HG02885 (cell line): ENCODE measurements at regions not wholly inside any gene's neighbourhood (a gene's known extent, or its start where the extent isn't known, plus 50 kb on each side); places are given as distances from the start of the nearest gene placed in this dataset.
"Not testable (repeated sequence)": the region's sequence is repeated elsewhere in the genome, so short reads cannot be mapped to it uniquely, and the experiment has no call there.

ENCODE experiments used
- ATAC-seq: cut with Tn5 transposase; IDR thresholded peaks from one replicate; pipeline ENCODE4 v1.9.1; 2021; ENCODE audit warnings: mild to moderate bottlenecking; ENCODE audit not compliant: unreplicated experiment, poor library complexity

DNA sequence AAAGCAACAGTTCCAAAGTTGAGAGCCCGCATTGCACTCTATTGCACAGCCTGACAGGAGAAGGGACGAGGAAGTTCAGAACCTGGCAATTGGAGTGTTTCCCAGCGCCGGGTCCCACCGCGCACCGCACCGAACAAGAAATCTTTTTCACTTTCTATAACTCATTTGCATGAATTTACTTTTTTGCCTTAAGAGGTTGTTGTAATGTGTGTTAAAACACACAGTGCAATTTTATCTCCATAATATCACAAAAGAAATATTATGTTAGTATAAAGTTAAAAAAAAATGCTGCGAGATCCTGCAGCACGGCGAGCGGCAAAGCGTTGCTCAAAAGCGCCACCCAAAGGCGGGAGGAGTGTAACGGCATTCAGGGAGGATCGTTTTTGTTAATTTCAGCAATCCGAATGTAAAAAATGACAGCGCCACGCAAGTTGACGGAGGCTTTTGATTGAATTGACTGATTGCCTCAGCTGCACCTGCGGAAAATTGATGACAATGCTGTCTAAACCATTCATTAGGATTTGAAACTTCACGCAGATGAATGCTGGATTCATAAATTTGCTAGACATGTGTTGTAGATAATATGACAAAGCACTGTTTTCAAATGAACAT, 303.6 kb upstream of the ZNF507 start:
- no peak for ATAC-seq

- ATAC-seq = no peak
Measured at GRCh38 chr19:32047788-32048187, 297.6 kb upstream of the ZNF507 start.

DNA sequence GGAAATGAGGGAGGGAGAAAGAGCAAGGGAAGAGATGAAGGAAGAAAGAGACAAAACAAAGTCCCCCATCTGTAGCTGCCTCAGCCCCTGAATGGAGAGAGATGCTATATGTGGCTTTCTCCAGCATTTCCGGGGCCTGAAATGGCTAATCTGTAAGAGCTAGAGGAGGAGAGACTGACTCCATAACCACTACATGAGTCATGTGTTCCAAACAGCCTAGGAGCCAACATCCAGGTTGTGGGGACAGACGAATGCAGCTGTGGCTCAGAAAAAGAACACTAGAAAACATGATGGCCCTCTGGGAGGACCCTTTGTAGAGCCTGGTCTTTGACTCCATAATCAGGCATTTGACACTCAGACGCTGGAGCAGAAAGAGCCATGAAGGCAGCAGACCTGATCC, 292.0 kb upstream of the ZNF507 start:
- ATAC-seq = no peak

DNA sequence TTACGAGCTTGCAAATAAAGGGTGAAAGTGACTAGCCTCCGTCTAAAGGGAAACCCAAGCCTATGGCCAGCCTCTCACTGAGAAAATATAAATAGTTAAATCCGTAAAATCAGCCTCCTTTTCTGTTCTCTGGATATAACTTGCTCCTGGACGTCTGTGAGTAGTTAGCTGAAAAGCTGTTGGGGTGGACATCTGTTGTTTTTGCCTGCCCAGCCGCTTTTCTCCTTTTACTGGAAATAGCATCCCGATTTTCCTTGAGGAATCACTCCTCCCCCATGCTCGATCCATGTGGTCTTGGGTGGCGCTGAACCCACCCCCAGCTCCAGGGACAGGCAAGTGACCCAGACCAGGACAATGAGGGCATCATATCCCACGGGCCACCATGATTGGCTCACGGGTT, 291.5 kb upstream of the ZNF507 start:
- ATAC-seq = no peak

DNA sequence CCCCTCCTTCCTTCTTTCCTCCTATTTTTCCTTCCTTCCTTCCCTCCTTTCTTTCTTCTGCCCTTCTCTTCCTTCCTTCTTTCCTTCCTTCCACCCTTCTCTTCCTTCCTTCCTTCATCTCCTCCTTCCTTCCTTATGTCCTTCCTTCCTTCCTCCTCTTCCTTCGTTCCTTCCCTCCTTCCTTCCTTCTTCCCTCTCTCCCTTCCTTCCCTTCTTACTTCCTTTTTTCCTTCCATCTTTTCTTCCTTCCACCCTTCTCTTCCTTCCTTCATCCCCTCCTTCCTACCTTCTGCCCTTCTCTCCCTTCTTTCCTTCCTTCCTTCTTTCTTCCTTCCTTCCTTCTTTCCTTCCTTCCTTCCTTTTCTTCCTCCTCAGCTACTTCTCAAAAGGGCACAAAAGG, 287.3 kb upstream of the ZNF507 start:
- no peak for ATAC-seq

DNA sequence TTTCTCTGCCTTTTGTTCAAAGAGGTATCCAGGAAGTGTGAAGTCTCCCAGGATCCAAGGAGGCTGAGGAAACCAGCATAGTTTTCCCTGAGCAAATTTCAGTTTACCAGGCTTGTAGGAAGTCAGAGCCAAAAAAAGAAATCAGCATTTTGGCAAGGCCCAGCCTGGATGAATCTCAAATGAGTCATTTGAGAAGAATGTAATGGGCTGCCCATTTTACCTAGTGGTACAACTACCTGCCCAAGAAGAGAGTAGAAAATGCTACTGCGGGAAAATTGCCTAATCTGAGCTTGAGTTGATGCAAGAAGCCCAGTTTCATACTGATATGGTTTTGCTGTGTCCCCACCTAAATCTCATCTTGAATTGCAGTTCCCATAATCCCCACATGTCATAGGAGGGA, 284.1 kb upstream of the ZNF507 start:
- ATAC-seq = no peak

- no peak for ATAC-seq
Measured at GRCh38 chr19:32063601-32064000, 281.8 kb upstream of the ZNF507 start.

- no peak for ATAC-seq
Measured at GRCh38 chr19:32066056-32066455, 279.4 kb upstream of the ZNF507 start.

DNA sequence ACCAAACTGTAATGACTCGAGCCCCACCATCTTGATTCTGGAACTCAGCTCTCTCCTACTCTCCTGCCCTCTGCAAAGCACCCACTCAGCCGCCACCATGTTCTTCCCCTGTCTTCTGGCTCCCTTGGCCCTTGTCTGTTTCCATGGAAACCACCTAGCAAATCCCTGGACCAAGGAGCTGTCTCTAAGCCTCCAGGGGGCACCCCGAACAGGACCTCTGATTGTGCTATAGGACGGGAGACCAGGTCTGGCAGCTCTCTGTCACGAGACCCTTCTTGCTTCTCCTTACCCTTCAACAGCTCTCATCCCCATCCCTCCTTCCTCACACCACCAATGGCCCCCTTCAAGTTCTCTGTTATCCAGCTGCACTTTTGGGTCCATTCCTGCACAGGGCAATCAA, 277.7 kb upstream of the ZNF507 start:
- no peak for ATAC-seq

DNA sequence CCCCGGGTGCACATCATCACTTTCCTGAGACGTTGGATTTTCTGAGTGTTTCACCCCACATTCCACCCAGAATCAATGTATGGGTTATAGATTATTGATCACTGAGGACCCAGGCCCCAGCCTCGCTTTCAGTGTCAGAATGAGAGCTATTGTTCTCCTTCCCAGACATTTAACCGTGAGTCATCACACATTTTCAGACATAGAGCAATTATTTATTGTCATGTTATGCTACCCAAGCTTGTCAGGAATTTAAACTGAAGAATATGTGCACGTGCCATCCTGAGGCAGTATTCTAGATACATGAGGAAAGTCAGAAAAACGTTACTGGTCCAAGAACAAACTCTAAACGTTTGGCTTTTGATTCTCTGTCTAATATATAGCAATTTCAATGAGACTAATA, 276.6 kb upstream of the ZNF507 start:
- ATAC-seq = no peak

DNA sequence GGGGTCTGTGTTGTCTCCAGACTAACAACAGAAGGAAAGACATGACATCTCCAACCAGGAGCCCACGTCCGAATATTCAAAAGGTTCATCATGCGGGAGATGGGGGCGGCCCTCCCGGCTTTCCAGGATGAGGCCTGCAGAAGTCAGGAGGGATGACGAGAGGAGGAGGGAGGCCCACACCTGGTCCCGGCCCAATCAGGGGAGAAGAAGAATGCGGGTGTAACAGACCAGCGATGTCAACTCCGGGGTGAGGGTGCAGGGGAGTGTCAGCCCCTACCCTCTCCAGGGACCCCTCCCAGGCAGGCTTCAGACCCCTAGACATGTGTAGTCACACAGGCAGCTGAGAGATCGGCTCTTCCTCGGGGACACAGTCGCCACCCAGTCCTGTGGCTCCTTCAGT, 275.3 kb upstream of the ZNF507 start:
- ATAC-seq = no peak

- ATAC-seq = no peak
Measured at GRCh38 chr19:32082028-32082427, 263.4 kb upstream of the ZNF507 start.

- not testable (repeated sequence) for ATAC-seq
Measured at GRCh38 chr19:32084756-32085363, 260.6 kb upstream of the ZNF507 start.

DNA sequence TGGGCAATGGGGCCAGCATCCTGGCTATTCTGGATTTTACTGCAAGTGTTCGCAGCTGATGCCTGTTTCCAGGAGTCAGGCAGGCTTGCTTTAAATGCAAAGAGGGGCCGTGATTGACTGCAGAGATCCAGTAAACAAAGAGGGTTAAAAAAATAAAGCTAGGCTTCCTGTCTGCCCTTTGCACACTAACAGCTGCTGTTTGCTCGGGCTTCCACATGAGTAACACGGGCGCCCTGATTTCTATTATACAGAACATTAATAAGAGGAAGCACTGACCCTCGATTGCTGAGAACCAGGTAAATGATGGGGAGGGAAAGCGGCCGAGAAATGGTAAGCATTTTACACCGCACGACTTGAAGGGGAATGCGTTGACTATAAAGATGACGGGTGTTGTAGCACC, 254.2 kb upstream of the ZNF507 start:
- ATAC-seq = no peak

- ATAC-seq = no peak
Measured at GRCh38 chr19:32097011-32097410, 248.4 kb upstream of the ZNF507 start.

DNA sequence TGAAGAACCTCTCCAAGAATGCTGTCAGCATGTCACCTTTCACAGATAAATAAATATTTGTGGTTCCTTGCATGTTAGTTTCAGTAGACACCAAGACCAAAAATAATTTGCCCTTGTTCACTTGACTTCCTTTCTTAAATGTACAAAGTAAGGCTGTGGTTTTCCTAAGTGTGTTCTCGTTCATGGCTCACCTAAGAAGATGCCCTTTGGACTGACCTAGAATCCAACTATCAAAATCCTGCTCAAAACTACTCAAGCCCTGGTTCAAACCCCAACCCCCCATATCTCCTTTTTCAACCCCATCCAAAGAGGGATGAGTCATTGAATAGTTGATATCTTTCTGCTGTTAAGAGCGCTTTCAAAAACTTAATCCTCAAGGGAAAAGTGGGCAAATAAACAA, 247.8 kb upstream of the ZNF507 start:
- ATAC-seq = no peak

DNA sequence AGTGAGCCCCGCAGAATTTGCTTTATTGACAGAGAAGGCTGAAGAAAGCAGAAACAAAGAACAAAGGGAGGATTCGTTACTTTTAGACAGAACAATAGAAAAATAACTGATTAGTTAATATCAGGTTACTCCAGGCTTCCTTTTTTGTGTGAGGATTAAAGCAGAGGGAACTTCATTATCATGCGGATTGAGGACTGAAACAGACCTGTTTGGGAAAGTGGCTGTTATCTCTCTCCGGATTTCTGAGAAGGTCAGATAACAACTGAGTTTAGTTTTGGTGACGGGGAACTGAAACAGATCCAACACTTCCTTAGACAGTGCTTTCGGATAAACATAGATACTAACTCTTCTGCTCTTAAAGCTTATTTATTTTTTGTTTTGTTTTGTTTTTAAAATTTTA, 246.4 kb upstream of the ZNF507 start:
- ATAC-seq = no peak

- no peak for ATAC-seq
Measured at GRCh38 chr19:32101206-32101605, 244.2 kb upstream of the ZNF507 start.

DNA sequence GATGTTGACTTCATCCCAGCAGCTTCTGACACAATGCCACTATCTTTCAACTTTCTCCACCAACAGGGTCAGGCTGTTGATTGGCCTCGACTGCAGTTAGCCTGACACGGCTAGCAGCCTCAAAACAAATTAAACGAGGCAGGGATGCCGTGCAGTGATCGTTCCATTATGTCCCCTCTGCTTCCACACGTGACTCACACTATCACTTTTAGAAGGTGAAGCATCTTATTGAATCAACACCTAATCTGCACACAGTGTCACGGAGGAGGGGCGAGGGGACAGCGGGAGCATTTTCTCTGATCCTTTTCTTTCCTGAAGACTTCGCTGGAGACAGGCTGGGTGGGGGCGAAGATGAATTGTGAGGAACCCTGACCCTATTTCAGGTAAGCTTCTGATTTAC, 241.9 kb upstream of the ZNF507 start:
- ATAC-seq = no peak

GRCh38 chr19:32104153-32104849, 241.1 kb upstream of the ZNF507 start:
- ATAC-seq = no peak

GRCh38 chr19:32104850-32105235, 240.6 kb upstream of the ZNF507 start:
- no peak for ATAC-seq
